HepG2 (cell line): ENCODE measurements at regions not wholly inside any gene's neighbourhood (a gene's known extent, or its start where the extent isn't known, plus 50 kb on each side); places are given as distances from the start of the nearest gene placed in this dataset.

Experiments
- ATAC-seq: fragments of 200-7000 bp; cut with Tn5 transposase; 3 replicates; pipeline ENCODE4 v1.9.1; 2020; ENCODE audit warnings: mild to moderate bottlenecking, moderate library complexity
- BruUV-seq: library from RNA; stranded (reverse); fragments of 400-500 nt; replicated peaks from 2 replicates; lab custom pipeline; 2021; lab: Mats Ljungman, UMichigan
- CTCF ChIA-PET: fragments of 300-600 bp; formaldehyde crosslinking; extraction: SDS; loops from one replicate; lab custom pipeline; 2021; ENCODE audit warnings: low total read pairs, inconsistent platforms, low intra/inter-chr PET ratio; lab: Yijun Ruan, JAX
- POLR2A ChIA-PET: fragments of 350-600 bp; sonication (Branson Sonifier 250); formaldehyde crosslinking; loops from one replicate; lab custom pipeline; 2020; ENCODE audit warnings: antibody characterized with exemption, inconsistent platforms; lab: Yijun Ruan, JAX
- DNase-seq: peaks from one replicate; pipeline ENCODE4 v3.0.0-alpha.2; 2015; ENCODE audit warnings: low spot score
- FAIRE-seq: peaks from 3 replicates; lab custom pipeline; 2011; peaks lifted over from hg19 to GRCh38; lab: Jason Lieb, UNC
- H2AFZ ChIP-seq: one replicate; pipeline ENCODE4 v1.6.1; 2011; ENCODE audit warnings: low read length, inconsistent platforms
- H3K27ac ChIP-seq: fragments of 300-600 bp; 3 replicates; pipeline ENCODE4 v1.8.0; 2011; ENCODE audit warnings: mixed run types, mild to moderate bottlenecking, mixed read lengths, low read length, inconsistent platforms; ENCODE audit not compliant: insufficient read depth; ENCODE audit errors: extremely low read length
- H3K27me3 ChIP-seq, 2 experiments: fragments of 200-600 bp in 1 of 2; 2 replicates in 1 of 2; 3 replicates in 1 of 2; pipeline versions ENCODE4 v1.6.0 to v1.8.0; 2011; ENCODE audit warnings: low read length in 2 of 2, mild to moderate bottlenecking in 2 of 2, moderate library complexity in 2 of 2, inconsistent platforms in 1 of 2; ENCODE audit not compliant: insufficient read depth in 2 of 2, control insufficient read depth in 1 of 2
- H3K36me3 ChIP-seq, 2 experiments: fragments of 200-600 bp in 1 of 2; replicated peaks in 1 of 2; 2 replicates in 1 of 2; 3 replicates in 1 of 2; pipeline versions ENCODE4 v1.5.1 to v1.8.0; 2011; ENCODE audit warnings: low read length in 2 of 2, inconsistent platforms in 1 of 2; ENCODE audit not compliant: insufficient read depth in 2 of 2, control insufficient read depth in 1 of 2
- H3K4me1 ChIP-seq: 2 replicates; pipeline ENCODE4 v1.5.1; 2012; ENCODE audit warnings: low read length, inconsistent platforms; ENCODE audit not compliant: insufficient read depth
- H3K4me2 ChIP-seq: 2 replicates; pipeline ENCODE4 v1.6.0; 2011; ENCODE audit warnings: low read depth, low read length, inconsistent platforms
- H3K4me3 ChIP-seq, 3 experiments: fragments of 200-600 bp in 1 of 3; sonication (generic), shearing (Covaris generic) in 1 of 3; replicated peaks in 1 of 3; 2 replicates each; pipeline ENCODE4 v1.5.1; 2011 to 2016; ENCODE audit warnings: low read length in 3 of 3, inconsistent platforms in 2 of 3, low read depth in 2 of 3, mild to moderate bottlenecking in 2 of 3, control low read depth in 1 of 3, mixed read lengths in 1 of 3; ENCODE audit not compliant: insufficient read depth in 1 of 3
- H3K79me2 ChIP-seq: one replicate; pipeline ENCODE4 v1.6.1; 2011; ENCODE audit warnings: low read length, inconsistent platforms; ENCODE audit not compliant: insufficient read depth
- H3K9ac ChIP-seq: 2 replicates; pipeline ENCODE4 v1.6.0; 2011; ENCODE audit warnings: mild to moderate bottlenecking, low read depth, low read length, inconsistent platforms; ENCODE audit not compliant: insufficient read depth
- H3K9me3 ChIP-seq: 2 replicates; pipeline ENCODE4 v1.5.1; 2012; ENCODE audit warnings: mild to moderate bottlenecking, low read length
- H4K20me1 ChIP-seq: 2 replicates; pipeline ENCODE4 v1.6.0; 2011; ENCODE audit warnings: inconsistent platforms, mild to moderate bottlenecking, low read length, moderate library complexity; ENCODE audit not compliant: insufficient read depth
- E2F2 ChIP-seq: sonication (generic); formaldehyde crosslinking; IDR thresholded peaks from 2 replicates; pipeline ENCODE4 v1.4.0; 2020; ENCODE audit warnings: missing genetic modification reagents, borderline replicate concordance
- ETV6 ChIP-seq: sonication (generic); formaldehyde crosslinking; conservative IDR thresholded peaks from 2 replicates; pipeline ENCODE4 v1.4.0; 2020; ENCODE audit warnings: missing genetic modification reagents
- HHEX ChIP-seq: IDR thresholded peaks from 2 replicates; pipeline ENCODE4 v1.6.1; 2016; ENCODE audit warnings: control low read depth
- HNF4A ChIP-seq: sonication (generic); formaldehyde crosslinking; IDR thresholded peaks from 2 replicates; pipeline ENCODE4 v1.4.0; 2020; ENCODE audit warnings: missing genetic modification reagents
- RARG ChIP-seq: sonication (generic); formaldehyde crosslinking; IDR thresholded peaks from 2 replicates; pipeline ENCODE4 v1.4.0; 2020; ENCODE audit warnings: low read depth, mild to moderate bottlenecking, missing genetic modification reagents
- TRIM24 ChIP-seq: sonication (generic); formaldehyde crosslinking; IDR thresholded peaks from 2 replicates; pipeline ENCODE4 v1.8.0; 2022; ENCODE audit warnings: mild to moderate bottlenecking, missing genetic modification reagents
- ZFP36L2 ChIP-seq: sonication (generic); formaldehyde crosslinking; IDR thresholded peaks from 2 replicates; pipeline ENCODE4 v1.4.0; 2020; ENCODE audit warnings: missing genetic modification reagents
- ZNF354B ChIP-seq: sonication (generic); formaldehyde crosslinking; IDR thresholded peaks from 2 replicates; pipeline ENCODE4 v1.8.0; 2022; ENCODE audit warnings: mild to moderate bottlenecking, missing genetic modification reagents
- WGBS: methylation state at CpG from one replicate; pipeline ENCODE4 v1.1.6; 2017; ENCODE audit warnings: low lambda C conversion rate; 5-methylcytosine and 5-hydroxymethylcytosine counted together
- in situ Hi-C: cut with HindIII; loops from 2 replicates; pipeline ENCODE4 v1.10.0; 2017; ENCODE audit warnings: low pct_unique_long_range_greater_than_20kb; ENCODE audit not compliant: extremely low pct_ligation_motif_present
- intact Hi-C: fragments of 100-400 bp; cut with micrococcal nuclease; formaldehyde crosslinking; loops from one replicate; pipeline ENCODE4 v1.10.0; 2022; ENCODE audit not compliant: unreplicated experiment
- TF ChIP-seq, protein P1 (sequence below): IDR thresholded peaks from 2 replicates; pipeline ENCODE4 v1.6.1; 2018; ENCODE audit warnings: missing genetic modification reagents, mild to moderate bottlenecking, missing compliant biosample characterization
- TF ChIP-seq, protein P2 (sequence below), 2 experiments: IDR thresholded peaks; 2 replicates each; pipeline ENCODE4 v1.6.1; 2011 to 2012; ENCODE audit warnings: low read length in 2 of 2, borderline replicate concordance in 1 of 2, low read depth in 1 of 2, mild to moderate bottlenecking in 1 of 2, moderate library complexity in 1 of 2

DNA sequence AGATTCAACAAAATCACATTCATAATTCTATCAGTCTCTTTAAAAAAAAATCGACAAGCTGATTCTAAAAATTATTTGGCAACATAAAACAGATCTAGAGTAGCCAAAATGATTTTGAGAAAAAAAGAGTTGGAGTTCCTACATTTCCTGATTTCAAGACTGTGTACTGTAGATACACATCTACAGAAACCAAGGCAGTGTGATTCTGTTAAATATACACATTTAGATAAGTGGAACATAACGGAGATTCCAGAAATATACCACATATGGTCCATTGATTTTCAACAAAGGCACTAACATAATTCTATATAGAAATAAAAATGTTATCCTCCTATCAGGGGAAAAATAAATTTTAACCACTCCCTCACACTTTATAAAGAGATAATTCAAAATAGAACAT is 467.0 kb downstream of the ADRA2A start:
- Histone ChIP-seq H2AFZ (no peak overlapping the region), H3K79me2 (no peaks in the 10 kb centered on the region), H3K4me2 (no peak overlapping the region), H3K9ac (no peak overlapping the region), H3K9me3 (no peaks in the 10 kb centered on the region), H3K36me3 (no peaks in the 10 kb centered on the region), H4K20me1 (no peaks in the 10 kb centered on the region), H3K4me3 (no peak overlapping the region), H3K4me1 (no peaks in the 10 kb centered on the region), H3K27ac (no peak overlapping the region), H3K27me3 (no peaks in the 10 kb centered on the region)
- no TSS peak for BruUV-seq
- WGBS: 0% methylated on average over 2 of the region's 2 CpGs
- TF ChIP-seq TRIM24 (CRISPR knock-in tag) (no peak), E2F2 (CRISPR knock-in tag) (no peak), ZNF354B (CRISPR knock-in tag) (no peak)
- no peak for FAIRE-seq
- CTCF ChIA-PET: no interaction called here
- intact Hi-C loops (no loop called here), in situ Hi-C loops (no loop called here)
- no peak for DNase-seq
- POLR2A ChIA-PET: no interaction called here
- no peak for ATAC-seq

- no peak for TF ChIP-seq ETV6 (CRISPR knock-in tag)
- TF ChIP-seq ZFP36L2 (CRISPR knock-in tag): no peak
- no peak for TF ChIP-seq HHEX (CRISPR knock-in tag)
- TF ChIP-seq HNF4A: no peak
- TF ChIP-seq RARG: no peak
- TF ChIP-seq, protein P1, sequence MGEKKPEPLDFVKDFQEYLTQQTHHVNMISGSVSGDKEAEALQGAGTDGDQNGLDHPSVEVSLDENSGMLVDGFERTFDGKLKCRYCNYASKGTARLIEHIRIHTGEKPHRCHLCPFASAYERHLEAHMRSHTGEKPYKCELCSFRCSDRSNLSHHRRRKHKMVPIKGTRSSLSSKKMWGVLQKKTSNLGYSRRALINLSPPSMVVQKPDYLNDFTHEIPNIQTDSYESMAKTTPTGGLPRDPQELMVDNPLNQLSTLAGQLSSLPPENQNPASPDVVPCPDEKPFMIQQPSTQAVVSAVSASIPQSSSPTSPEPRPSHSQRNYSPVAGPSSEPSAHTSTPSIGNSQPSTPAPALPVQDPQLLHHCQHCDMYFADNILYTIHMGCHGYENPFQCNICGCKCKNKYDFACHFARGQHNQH: no peak
- TF ChIP-seq, protein P2, sequence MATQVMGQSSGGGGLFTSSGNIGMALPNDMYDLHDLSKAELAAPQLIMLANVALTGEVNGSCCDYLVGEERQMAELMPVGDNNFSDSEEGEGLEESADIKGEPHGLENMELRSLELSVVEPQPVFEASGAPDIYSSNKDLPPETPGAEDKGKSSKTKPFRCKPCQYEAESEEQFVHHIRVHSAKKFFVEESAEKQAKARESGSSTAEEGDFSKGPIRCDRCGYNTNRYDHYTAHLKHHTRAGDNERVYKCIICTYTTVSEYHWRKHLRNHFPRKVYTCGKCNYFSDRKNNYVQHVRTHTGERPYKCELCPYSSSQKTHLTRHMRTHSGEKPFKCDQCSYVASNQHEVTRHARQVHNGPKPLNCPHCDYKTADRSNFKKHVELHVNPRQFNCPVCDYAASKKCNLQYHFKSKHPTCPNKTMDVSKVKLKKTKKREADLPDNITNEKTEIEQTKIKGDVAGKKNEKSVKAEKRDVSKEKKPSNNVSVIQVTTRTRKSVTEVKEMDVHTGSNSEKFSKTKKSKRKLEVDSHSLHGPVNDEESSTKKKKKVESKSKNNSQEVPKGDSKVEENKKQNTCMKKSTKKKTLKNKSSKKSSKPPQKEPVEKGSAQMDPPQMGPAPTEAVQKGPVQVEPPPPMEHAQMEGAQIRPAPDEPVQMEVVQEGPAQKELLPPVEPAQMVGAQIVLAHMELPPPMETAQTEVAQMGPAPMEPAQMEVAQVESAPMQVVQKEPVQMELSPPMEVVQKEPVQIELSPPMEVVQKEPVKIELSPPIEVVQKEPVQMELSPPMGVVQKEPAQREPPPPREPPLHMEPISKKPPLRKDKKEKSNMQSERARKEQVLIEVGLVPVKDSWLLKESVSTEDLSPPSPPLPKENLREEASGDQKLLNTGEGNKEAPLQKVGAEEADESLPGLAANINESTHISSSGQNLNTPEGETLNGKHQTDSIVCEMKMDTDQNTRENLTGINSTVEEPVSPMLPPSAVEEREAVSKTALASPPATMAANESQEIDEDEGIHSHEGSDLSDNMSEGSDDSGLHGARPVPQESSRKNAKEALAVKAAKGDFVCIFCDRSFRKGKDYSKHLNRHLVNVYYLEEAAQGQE (IDR thresholded peaks at IDR 0.05; ENCODE audit: borderline replicate concordance in 1 of 2, low read depth in 1 of 2, low read length in 2 of 2): no peak
- no peak overlapping the region for H3K4me2 ChIP-seq
- in situ Hi-C loops (no loop called here), intact Hi-C loops (no loop called here)
- DNase-seq (no peak), FAIRE-seq (no peak), ATAC-seq (no peak)
- H4K20me1 ChIP-seq: no peaks in the 10 kb centered on the region
- H3K79me2 ChIP-seq: no peaks in the 10 kb centered on the region
- no peak overlapping the region for H2AFZ ChIP-seq
- POLR2A ChIA-PET: no interaction called here
- H3K4me3 ChIP-seq: no peak overlapping the region
- H3K9ac ChIP-seq: no peak overlapping the region
- no TSS peak for BruUV-seq
- no peaks in the 10 kb centered on the region for H3K27me3 ChIP-seq
- CTCF ChIA-PET: no interaction called here
- H3K36me3 ChIP-seq: no peaks in the 10 kb centered on the region
- H3K4me1 ChIP-seq: no peaks in the 10 kb centered on the region
- H3K27ac ChIP-seq: no peak overlapping the region
- WGBS: 5% methylated on average over 4 of the region's 4 CpGs
- H3K9me3 ChIP-seq: no peaks in the 10 kb centered on the region
These were observed 469.2 kb downstream of the ADRA2A start for GRCh38 chr10:111545861-111546605.
